ENCODE measurements at regions not wholly inside any gene's neighbourhood (a gene's known extent, or its start where the extent isn't known, plus 50 kb on each side); places are given as distances from the start of the nearest gene placed in this dataset.

- DNase-seq (ENCODE audit: low spot score) = no peak
- TF ChIP-seq, protein P1, sequence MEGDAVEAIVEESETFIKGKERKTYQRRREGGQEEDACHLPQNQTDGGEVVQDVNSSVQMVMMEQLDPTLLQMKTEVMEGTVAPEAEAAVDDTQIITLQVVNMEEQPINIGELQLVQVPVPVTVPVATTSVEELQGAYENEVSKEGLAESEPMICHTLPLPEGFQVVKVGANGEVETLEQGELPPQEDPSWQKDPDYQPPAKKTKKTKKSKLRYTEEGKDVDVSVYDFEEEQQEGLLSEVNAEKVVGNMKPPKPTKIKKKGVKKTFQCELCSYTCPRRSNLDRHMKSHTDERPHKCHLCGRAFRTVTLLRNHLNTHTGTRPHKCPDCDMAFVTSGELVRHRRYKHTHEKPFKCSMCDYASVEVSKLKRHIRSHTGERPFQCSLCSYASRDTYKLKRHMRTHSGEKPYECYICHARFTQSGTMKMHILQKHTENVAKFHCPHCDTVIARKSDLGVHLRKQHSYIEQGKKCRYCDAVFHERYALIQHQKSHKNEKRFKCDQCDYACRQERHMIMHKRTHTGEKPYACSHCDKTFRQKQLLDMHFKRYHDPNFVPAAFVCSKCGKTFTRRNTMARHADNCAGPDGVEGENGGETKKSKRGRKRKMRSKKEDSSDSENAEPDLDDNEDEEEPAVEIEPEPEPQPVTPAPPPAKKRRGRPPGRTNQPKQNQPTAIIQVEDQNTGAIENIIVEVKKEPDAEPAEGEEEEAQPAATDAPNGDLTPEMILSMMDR (IDR thresholded peaks at IDR 0.05; ENCODE audit: extremely low read depth, missing control alignments) = no peak
These were observed 211.7 kb downstream of the FAT3 start for GRCh38 chr11:92436034-92436920.

DNA sequence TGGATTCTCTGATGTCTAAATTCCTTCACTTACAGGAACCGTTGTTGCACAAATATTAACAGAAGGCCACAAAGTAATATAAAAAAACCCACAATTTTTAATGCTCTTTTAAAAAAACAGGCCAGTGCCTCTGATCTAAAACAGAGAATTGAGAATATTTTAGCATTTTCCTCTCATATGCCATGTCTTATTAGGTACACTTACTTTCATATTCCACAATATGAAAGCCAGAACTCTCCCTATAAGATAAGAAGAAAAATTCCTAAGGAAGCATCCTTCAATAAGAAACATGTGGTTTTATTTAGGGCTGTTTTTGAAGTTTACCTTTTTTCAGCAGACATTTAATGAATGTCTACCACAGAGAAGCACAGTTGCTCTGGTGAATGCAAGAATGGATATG, 214.5 kb downstream of the FAT3 start:
- TF ChIP-seq, protein P1 (IDR thresholded peaks at IDR 0.05; ENCODE audit: extremely low read depth, missing control alignments) = no peak
- no peak for DNase-seq (ENCODE audit: low spot score)

DNA sequence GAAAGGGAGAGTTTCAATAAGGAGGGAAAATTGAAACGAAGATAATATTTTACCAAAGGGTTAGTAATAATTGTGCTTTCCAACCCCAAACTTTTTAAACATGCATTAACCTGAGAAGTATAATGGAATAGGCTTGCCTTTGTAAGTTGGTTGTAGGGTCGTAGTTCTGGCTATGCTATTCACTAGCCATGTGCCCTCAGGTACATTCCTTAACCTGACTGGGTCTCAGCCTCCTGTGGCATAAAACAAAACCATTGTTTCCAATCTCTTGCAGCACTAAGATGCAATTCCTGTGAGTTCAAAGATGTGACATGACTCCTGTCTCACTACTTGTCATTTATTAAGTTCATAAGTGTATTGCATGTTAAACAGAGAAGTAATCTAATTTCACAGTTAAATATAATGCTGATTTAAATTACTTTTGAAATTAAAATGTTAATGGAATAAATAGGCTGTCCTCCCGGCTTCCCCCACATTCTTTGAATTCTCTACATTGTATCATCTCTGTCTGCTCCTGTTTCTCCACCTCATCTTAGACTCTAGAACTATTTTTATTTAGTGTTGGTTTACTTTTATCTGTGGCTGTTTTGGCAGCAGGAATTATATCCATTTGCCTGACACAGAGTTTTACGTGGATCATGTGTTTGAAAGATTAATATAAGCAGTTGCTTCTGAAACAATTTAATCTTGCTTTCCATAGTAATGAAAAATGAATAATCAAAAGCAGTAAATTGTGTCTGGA, 216.3 kb downstream of the FAT3 start:
- TF ChIP-seq, protein P1 (IDR thresholded peaks at IDR 0.05; ENCODE audit: extremely low read depth, missing control alignments) = no peak
- DNase-seq (ENCODE audit: low spot score) = no peak

DNA sequence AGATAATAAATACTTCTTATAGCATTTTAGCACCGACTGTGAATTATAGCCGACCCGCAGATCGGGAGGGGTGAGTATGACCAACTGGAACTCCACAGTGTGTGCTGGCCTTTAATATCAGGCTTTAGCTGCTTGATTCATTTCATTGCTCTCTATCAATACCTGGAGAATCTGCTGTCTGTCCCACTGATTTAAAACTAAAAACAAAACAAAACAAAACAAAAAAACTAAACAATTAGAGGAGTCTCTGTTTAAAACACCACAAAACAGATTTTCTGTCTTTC, 216.8 kb downstream of the FAT3 start:
- TF ChIP-seq, protein P1 (IDR thresholded peaks at IDR 0.05; ENCODE audit: extremely low read depth, missing control alignments) = no peak

GRCh38 chr11:92443199-92443598, 218.6 kb downstream of the FAT3 start:
- DNase-seq (ENCODE audit: low spot score) = no peak
- TF ChIP-seq, protein P1 (IDR thresholded peaks at IDR 0.05; ENCODE audit: extremely low read depth, missing control alignments) = no peak

More for the DNA sequence above, 216.8 kb downstream of the FAT3 start:
- DNase-seq (ENCODE audit: low spot score) = no peak

DNA sequence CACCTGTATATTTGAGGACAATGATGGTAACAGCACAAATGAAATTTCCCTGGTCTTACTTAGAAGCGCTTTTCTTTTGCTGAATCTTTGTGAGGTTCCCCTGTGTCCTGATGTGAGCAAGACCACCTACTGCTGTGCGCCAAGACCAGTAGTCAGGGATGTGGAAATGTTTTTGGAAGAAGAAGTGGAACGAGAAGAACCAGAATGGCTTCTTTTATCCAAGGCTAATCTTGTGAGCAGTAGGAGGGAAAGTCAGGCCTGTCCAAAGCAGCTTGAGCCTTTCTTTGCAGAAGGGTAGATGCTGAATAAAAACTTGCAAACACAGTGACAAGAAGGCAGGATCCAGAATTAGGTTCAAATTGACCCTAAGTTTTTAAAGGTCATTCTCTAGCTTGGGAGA, 223.0 kb downstream of the FAT3 start:
- no peak for DNase-seq (ENCODE audit: low spot score)
- TF ChIP-seq, protein P1 (IDR thresholded peaks at IDR 0.05; ENCODE audit: extremely low read depth, missing control alignments) = no peak

DNA sequence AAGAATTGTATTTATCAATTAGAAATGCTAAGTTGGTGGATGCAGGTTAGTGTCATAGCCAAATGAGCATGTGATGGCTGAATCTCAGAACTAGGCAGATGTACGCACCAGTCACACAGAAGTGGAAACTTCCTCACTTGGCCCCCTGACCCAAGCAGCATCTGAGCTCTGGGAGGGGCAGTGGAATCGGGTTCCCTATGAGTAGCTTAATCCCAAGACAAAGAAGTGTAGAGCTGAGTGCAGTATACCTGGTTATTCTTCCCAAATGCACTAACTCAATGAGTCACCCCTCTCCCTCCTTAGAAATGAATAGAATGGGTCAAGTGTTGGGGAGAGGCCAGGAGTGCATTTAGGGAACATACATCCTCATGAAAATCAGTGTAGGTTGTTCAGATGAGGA, 224.6 kb downstream of the FAT3 start:
- TF ChIP-seq, protein P1 (IDR thresholded peaks at IDR 0.05; ENCODE audit: extremely low read depth, missing control alignments) = no peak
- no peak for DNase-seq (ENCODE audit: low spot score)
